H9 (cell line): ENCODE measurements at regions not wholly inside any gene's neighbourhood (a gene's known extent, or its start where the extent isn't known, plus 50 kb on each side); places are given as distances from the start of the nearest gene placed in this dataset.

ENCODE experiments used
- DNase-seq: peaks from one replicate; pipeline ENCODE4 v3.0.0-alpha.2; 2017
- H2AFZ ChIP-seq: one replicate; pipeline ENCODE4 v1.6.1; 2013; ENCODE audit warnings: mild to moderate bottlenecking, low read length, control low read depth, moderate library complexity
- H2AK5ac ChIP-seq: 2 replicates; pipeline ENCODE4 v1.6.1; 2013; ENCODE audit warnings: low read length, control low read depth, mixed read lengths; ENCODE audit not compliant: insufficient read length
- H2BK120ac ChIP-seq: one replicate; pipeline ENCODE4 v1.6.1; 2013; ENCODE audit warnings: low read depth, mild to moderate bottlenecking, low read length, control low read depth, inconsistent platforms; ENCODE audit not compliant: poor library complexity, severe bottlenecking
- H2BK12ac ChIP-seq: 2 replicates; pipeline ENCODE4 v1.6.1; 2013; ENCODE audit warnings: low read length, control low read depth, mixed read lengths, low read depth; ENCODE audit not compliant: insufficient read length
- H2BK15ac ChIP-seq: 2 replicates; pipeline ENCODE4 v1.6.1; 2013; ENCODE audit warnings: low read depth, low read length, control low read depth
- H2BK20ac ChIP-seq: one replicate; pipeline ENCODE4 v1.6.1; 2013; ENCODE audit warnings: low read depth, mild to moderate bottlenecking, low read length, control low read depth, inconsistent platforms; ENCODE audit not compliant: poor library complexity, severe bottlenecking
- H2BK5ac ChIP-seq: 2 replicates; pipeline ENCODE4 v1.6.1; 2013; ENCODE audit warnings: low read length, control low read depth, mixed read lengths; ENCODE audit not compliant: insufficient read length
- H3K14ac ChIP-seq: 2 replicates; pipeline ENCODE4 v1.6.1; 2013; ENCODE audit warnings: low read length, control low read depth; ENCODE audit not compliant: insufficient read depth
- H3K18ac ChIP-seq: 2 replicates; pipeline ENCODE4 v1.6.1; 2013; ENCODE audit warnings: low read depth, mild to moderate bottlenecking, mixed read lengths, low read length, control low read depth; ENCODE audit not compliant: insufficient read length
- H3K23ac ChIP-seq: 2 replicates; pipeline ENCODE4 v1.6.1; 2013; ENCODE audit warnings: low read length, control low read depth, mixed read lengths, low read depth; ENCODE audit not compliant: insufficient read length
- H3K23me2 ChIP-seq: 2 replicates; pipeline ENCODE4 v1.6.1; 2013; ENCODE audit warnings: low read depth, mild to moderate bottlenecking, mixed read lengths, low read length, control low read depth; ENCODE audit not compliant: insufficient read length, poor library complexity, severe bottlenecking
- H3K27ac ChIP-seq: 2 replicates; pipeline ENCODE4 v1.5.1; 2013; ENCODE audit warnings: low read length, control low read depth, mixed read lengths, low read depth; ENCODE audit not compliant: insufficient read length
- H3K27me3 ChIP-seq: 2 replicates; pipeline ENCODE4 v1.6.1; 2013; ENCODE audit warnings: low read length, control low read depth, inconsistent platforms; ENCODE audit not compliant: insufficient read depth
- H3K4ac ChIP-seq: 2 replicates; pipeline ENCODE4 v1.6.1; 2013; ENCODE audit warnings: low read depth, mild to moderate bottlenecking, control low read depth, inconsistent platforms, low read length, moderate library complexity
- H3K4me1 ChIP-seq: 2 replicates; pipeline ENCODE4 v1.6.1; 2013; ENCODE audit warnings: low read length, control low read depth, inconsistent platforms; ENCODE audit not compliant: insufficient read depth
- H3K4me2 ChIP-seq: 2 replicates; pipeline ENCODE4 v1.6.1; 2013; ENCODE audit warnings: low read length, control low read depth, mixed read lengths; ENCODE audit not compliant: insufficient read length, insufficient read depth
- H3K56ac ChIP-seq: 2 replicates; pipeline ENCODE4 v1.6.1; 2013; ENCODE audit warnings: low read depth, mild to moderate bottlenecking, mixed read lengths, low read length, control low read depth; ENCODE audit not compliant: insufficient read length
- H3K79me1 ChIP-seq: 2 replicates; pipeline ENCODE4 v1.6.1; 2013; ENCODE audit warnings: low read depth, mild to moderate bottlenecking, moderate library complexity, low read length, control low read depth, inconsistent platforms; ENCODE audit not compliant: insufficient read depth, poor library complexity, severe bottlenecking
- H3K79me2 ChIP-seq: 2 replicates; pipeline ENCODE4 v1.6.1; 2013; ENCODE audit warnings: low read length, control low read depth, inconsistent platforms; ENCODE audit not compliant: insufficient read depth
- H3K9ac ChIP-seq: 2 replicates; pipeline ENCODE4 v1.6.1; 2013; ENCODE audit warnings: low read length, control low read depth, mixed read lengths; ENCODE audit not compliant: insufficient read length; ENCODE audit errors: extremely low read depth
- H3K9me3 ChIP-seq: one replicate; pipeline ENCODE4 v1.6.1; 2013; ENCODE audit warnings: low read depth, low read length, inconsistent platforms; ENCODE audit not compliant: control insufficient read depth
- H3T11ph ChIP-seq: one replicate; pipeline ENCODE4 v1.6.1; 2013; ENCODE audit warnings: mild to moderate bottlenecking, low read length, control low read depth, inconsistent platforms
- H4K20me1 ChIP-seq: one replicate; pipeline ENCODE4 v1.6.1; 2013; ENCODE audit not compliant: control insufficient read depth, insufficient read length, insufficient read depth
- H4K5ac ChIP-seq: 2 replicates; pipeline ENCODE4 v1.6.1; 2013; ENCODE audit warnings: low read depth, mild to moderate bottlenecking, mixed read lengths, low read length, control low read depth; ENCODE audit not compliant: insufficient read length
- H4K8ac ChIP-seq: replicated peaks from 2 replicates; pipeline ENCODE4 v1.6.1; 2013; ENCODE audit warnings: low read length, control low read depth, mixed read lengths, low read depth; ENCODE audit not compliant: insufficient read length
- H4K91ac ChIP-seq: 2 replicates; pipeline ENCODE4 v1.6.1; 2013; ENCODE audit warnings: low read depth, mild to moderate bottlenecking, moderate library complexity, mixed read lengths, low read length, control low read depth; ENCODE audit not compliant: insufficient read length
- H3K27ac Mint-ChIP-seq, 3 experiments: 2 replicates in 2 of 3; 3 replicates in 1 of 3; pipeline ENCODE4 v1.8.0; 2020 to 2021; ENCODE audit warnings: mixed read lengths in 3 of 3, mild to moderate bottlenecking in 1 of 3, moderate library complexity in 1 of 3
- H3K27me3 Mint-ChIP-seq: 2 replicates; pipeline ENCODE4 v1.8.0; 2021; ENCODE audit warnings: low read depth, mild to moderate bottlenecking, moderate library complexity, mixed read lengths
- H3K36me3 Mint-ChIP-seq, 3 experiments: 2 replicates in 2 of 3; 3 replicates in 1 of 3; pipeline ENCODE4 v1.8.0; 2020 to 2021; ENCODE audit warnings: low read depth in 3 of 3, mixed read lengths in 3 of 3; ENCODE audit not compliant: insufficient read depth in 1 of 3
- H3K4me1 Mint-ChIP-seq, 2 experiments: 2 replicates each; pipeline ENCODE4 v1.8.0; 2020; ENCODE audit warnings: mixed read lengths in 2 of 2
- H3K4me3 Mint-ChIP-seq, 2 experiments: 2 replicates in 1 of 2; 3 replicates in 1 of 2; pipeline ENCODE4 v1.8.0; 2020 to 2021; ENCODE audit warnings: mild to moderate bottlenecking in 2 of 2, mixed read lengths in 2 of 2, moderate library complexity in 1 of 2
- H3K9me3 Mint-ChIP-seq, 2 experiments: 2 replicates in 1 of 2; 3 replicates in 1 of 2; pipeline ENCODE4 v1.8.0; 2020; ENCODE audit warnings: mild to moderate bottlenecking in 2 of 2, mixed read lengths in 2 of 2, moderate library complexity in 1 of 2
- WGBS: extraction: QIAGEN DNeasy Blood & Tissue Kit; methylation state at CpG from one replicate; pipeline ENCODE4 v1.1.7; 2013; ENCODE audit warnings: missing lambda C conversion rate, low lambda C conversion rate, mixed read lengths; ENCODE audit not compliant: insufficient read length; ENCODE audit errors: extremely low coverage; 5-methylcytosine and 5-hydroxymethylcytosine counted together
- TF ChIP-seq, protein P1 (sequence below): fragments of 200-600 bp; sonication (generic); conservative IDR thresholded peaks from 3 replicates; pipeline ENCODE4 v1.8.0; 2021; ENCODE audit warnings: antibody characterized with exemption, mild to moderate bottlenecking

DNA sequence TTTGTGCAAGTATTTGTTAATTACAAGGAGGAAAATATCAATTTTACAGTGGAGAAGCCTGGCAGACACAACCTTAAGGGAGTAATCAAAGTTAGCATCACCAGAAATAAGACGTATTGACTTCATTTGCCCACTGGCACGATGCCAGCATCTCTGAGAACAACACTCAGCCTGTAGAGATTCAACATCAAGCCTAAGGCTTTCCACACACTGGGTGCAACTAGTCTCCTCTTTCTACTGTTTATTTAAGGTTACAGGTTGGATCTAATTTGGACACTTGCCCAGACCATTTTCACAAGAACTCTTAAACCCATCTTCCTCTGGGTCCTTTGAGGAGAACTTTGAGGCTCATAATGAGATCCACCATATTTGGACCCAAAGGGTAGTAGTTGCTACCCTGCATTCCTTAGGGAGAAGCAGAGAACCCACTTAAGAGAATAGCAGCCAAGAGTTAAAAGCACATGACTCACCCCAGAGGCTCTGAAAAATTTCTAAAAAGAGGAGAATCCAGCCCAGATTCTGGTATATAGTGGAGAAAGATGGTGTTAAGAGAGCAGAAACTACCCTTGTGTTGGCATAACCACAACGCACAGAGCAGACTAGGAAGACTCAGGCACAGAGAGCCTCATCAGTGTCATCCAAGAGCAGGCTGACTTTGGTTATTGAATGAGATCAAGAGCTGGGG is 97.3 kb downstream of the CCDC71L start:
- no peak overlapping the region for H3K4me2 ChIP-seq
- no peak overlapping the region for H3T11ph ChIP-seq
- TF ChIP-seq, protein P1, sequence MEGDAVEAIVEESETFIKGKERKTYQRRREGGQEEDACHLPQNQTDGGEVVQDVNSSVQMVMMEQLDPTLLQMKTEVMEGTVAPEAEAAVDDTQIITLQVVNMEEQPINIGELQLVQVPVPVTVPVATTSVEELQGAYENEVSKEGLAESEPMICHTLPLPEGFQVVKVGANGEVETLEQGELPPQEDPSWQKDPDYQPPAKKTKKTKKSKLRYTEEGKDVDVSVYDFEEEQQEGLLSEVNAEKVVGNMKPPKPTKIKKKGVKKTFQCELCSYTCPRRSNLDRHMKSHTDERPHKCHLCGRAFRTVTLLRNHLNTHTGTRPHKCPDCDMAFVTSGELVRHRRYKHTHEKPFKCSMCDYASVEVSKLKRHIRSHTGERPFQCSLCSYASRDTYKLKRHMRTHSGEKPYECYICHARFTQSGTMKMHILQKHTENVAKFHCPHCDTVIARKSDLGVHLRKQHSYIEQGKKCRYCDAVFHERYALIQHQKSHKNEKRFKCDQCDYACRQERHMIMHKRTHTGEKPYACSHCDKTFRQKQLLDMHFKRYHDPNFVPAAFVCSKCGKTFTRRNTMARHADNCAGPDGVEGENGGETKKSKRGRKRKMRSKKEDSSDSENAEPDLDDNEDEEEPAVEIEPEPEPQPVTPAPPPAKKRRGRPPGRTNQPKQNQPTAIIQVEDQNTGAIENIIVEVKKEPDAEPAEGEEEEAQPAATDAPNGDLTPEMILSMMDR = no peak
- no peak overlapping the region for H3K4me3 Mint-ChIP-seq
- H3K9me3 Mint-ChIP-seq = peaks cover 0 to 3% of the 10 kb centered on the region in 2 experiments; a peak in 1 of 5 replicates
- no peak overlapping the region for H3K18ac ChIP-seq
- no peak overlapping the region for H2AFZ ChIP-seq
- no peaks in the 10 kb centered on the region for H3K4me1 ChIP-seq
- no peak overlapping the region for H2AK5ac ChIP-seq
- H4K8ac ChIP-seq = no peak overlapping the region
- H2BK12ac ChIP-seq = no peak overlapping the region
- WGBS = no CpG with 5 or more reads among the region's 3 CpGs
- H3K27ac Mint-ChIP-seq = no peak overlapping the region; a peak in 1 of 7 replicates
- no peaks in the 10 kb centered on the region for H3K23me2 ChIP-seq
- peaks cover 4% of the 10 kb centered on the region in 2 experiments for H3K4me1 Mint-ChIP-seq
- no peak for DNase-seq
- H4K20me1 ChIP-seq = no peaks in the 10 kb centered on the region
- no peak overlapping the region for H2BK120ac ChIP-seq
- H4K91ac ChIP-seq = no peak overlapping the region
- no peak overlapping the region for H3K27ac ChIP-seq
- no peaks in the 10 kb centered on the region for H3K79me1 ChIP-seq
- no peaks in the 10 kb centered on the region for H3K27me3 Mint-ChIP-seq
- H3K4ac ChIP-seq = no peak overlapping the region
- no peak overlapping the region for H3K14ac ChIP-seq
- H3K36me3 Mint-ChIP-seq = no peaks in the 10 kb centered on the region
- H3K9ac ChIP-seq = no peak overlapping the region
- no peak overlapping the region for H3K23ac ChIP-seq
- no peak overlapping the region for H4K5ac ChIP-seq
- no peak overlapping the region for H2BK20ac ChIP-seq
- no peaks in the 10 kb centered on the region for H3K27me3 ChIP-seq
- no peak overlapping the region for H3K56ac ChIP-seq
- H3K79me2 ChIP-seq = no peaks in the 10 kb centered on the region
- no peak overlapping the region for H2BK5ac ChIP-seq
- no peak overlapping the region for H2BK15ac ChIP-seq
- H3K9me3 ChIP-seq = no peaks in the 10 kb centered on the region
